B cell (primary cell): ENCODE measurements at regions not wholly inside any gene's neighbourhood (a gene's known extent, or its start where the extent isn't known, plus 50 kb on each side); places are given as distances from the start of the nearest gene placed in this dataset.

ENCODE experiments used
- ATAC-seq: fragments of 200-7000 bp; cut with Tn5 transposase; one replicate; pipeline ENCODE4 v1.10.0; 2021; ENCODE audit warnings: low read depth, mild to moderate bottlenecking, moderate number of reproducible peaks, moderate library complexity
- CTCF ChIA-PET: fragments of 350-600 bp; sonication (Branson Sonifier 250); formaldehyde crosslinking; loops from one replicate; lab custom pipeline; 2021; ENCODE audit warnings: antibody characterized with exemption, inconsistent platforms; lab: Charles Lee
- POLR2A ChIA-PET: fragments of 350-600 bp; sonication (Branson Sonifier 250); formaldehyde crosslinking; loops from one replicate; lab custom pipeline; 2021; ENCODE audit warnings: antibody characterized with exemption; lab: Charles Lee
- DNase-seq: peaks from one replicate; pipeline ENCODE4 v3.0.0; 2013
- H2AFZ ChIP-seq: 2 replicates; pipeline ENCODE4 v1.6.1; 2012; ENCODE audit warnings: mild to moderate bottlenecking, low read depth, low read length; ENCODE audit not compliant: insufficient read depth, poor library complexity, severe bottlenecking
- H3K27ac ChIP-seq, 2 donors: 1 replicate in 1 of 2; 2 replicates in 1 of 2; pipeline ENCODE4 v1.5.1; 2012 to 2013; ENCODE audit warnings: low read length in 2 of 2, mild to moderate bottlenecking in 2 of 2, moderate library complexity in 1 of 2
- H3K27me3 ChIP-seq, 4 experiments: fragments of 200-600 bp in 1 of 4; sonication (generic) in 1 of 4; replicated peaks in 1 of 4; 1 replicate in 2 of 4; 2 replicates in 2 of 4; pipeline versions ENCODE4 v1.6.1 to v1.7.0; 2013 to 2016; ENCODE audit warnings: low read length in 3 of 4, mild to moderate bottlenecking in 2 of 4, mixed read lengths in 1 of 4, moderate library complexity in 1 of 4; ENCODE audit not compliant: insufficient read depth in 4 of 4, control insufficient read depth in 3 of 4; ENCODE audit errors: control extremely low read depth in 1 of 4
- H3K36me3 ChIP-seq, 2 experiments: replicated peaks in 1 of 2; 1 replicate in 1 of 2; 2 replicates in 1 of 2; pipeline versions ENCODE4 v1.6.1 to v1.7.1; 2013; ENCODE audit warnings: low read length in 1 of 2; ENCODE audit not compliant: insufficient read depth in 2 of 2, control insufficient read depth in 1 of 2; ENCODE audit errors: control extremely low read depth in 1 of 2, extremely low read depth in 1 of 2
- H3K4me1 ChIP-seq, 2 donors: fragments of 200-600 bp in 1 of 2; sonication (generic) in 1 of 2; 1 replicate in 1 of 2; 2 replicates in 1 of 2; pipeline versions ENCODE4 v1.5.1 to v1.6.1; 2013 to 2017; ENCODE audit warnings: low read length in 2 of 2; ENCODE audit not compliant: control insufficient read depth in 2 of 2, insufficient read depth in 2 of 2
- H3K4me2 ChIP-seq: replicated peaks from 2 replicates; pipeline ENCODE3; 2012; ENCODE audit warnings: mild to moderate bottlenecking, low read depth, low read length; ENCODE audit not compliant: poor library complexity, severe bottlenecking
- H3K4me3 ChIP-seq, 5 experiments: fragments of 200-600 bp in 1 of 5; sonication (generic) in 1 of 5; 1 replicate in 3 of 5; 2 replicates in 2 of 5; pipeline versions ENCODE4 v1.5.1 to v1.7.0; 2011 to 2016; ENCODE audit warnings: low read length in 4 of 5, mild to moderate bottlenecking in 4 of 5, low read depth in 2 of 5, control low read depth in 1 of 5, moderate library complexity in 1 of 5; ENCODE audit not compliant: insufficient read depth in 1 of 5; ENCODE audit errors: control extremely low read depth in 1 of 5, extremely low read depth in 1 of 5
- H3K79me2 ChIP-seq: fragments of 200-600 bp; sonication (generic); one replicate; pipeline ENCODE4 v1.6.0; 2016; ENCODE audit warnings: low read length; ENCODE audit not compliant: control insufficient read depth, insufficient read depth
- H3K9ac ChIP-seq: fragments of 200-600 bp; sonication (generic); 2 replicates; pipeline ENCODE4 v1.6.1; 2017; ENCODE audit warnings: mild to moderate bottlenecking, low read length, moderate library complexity
- H3K9me3 ChIP-seq, 3 donors: one replicate each; pipeline versions ENCODE4 v1.6.1 to v1.7.1; 2013; ENCODE audit warnings: low read length in 2 of 3; ENCODE audit not compliant: control insufficient read depth in 2 of 3, insufficient read depth in 1 of 3; ENCODE audit errors: control extremely low read depth in 1 of 3
- H4K20me1 ChIP-seq: 2 replicates; pipeline ENCODE4 v1.6.0; 2012; ENCODE audit warnings: mild to moderate bottlenecking, low read length; ENCODE audit not compliant: insufficient read depth, control insufficient read depth, poor library complexity, severe bottlenecking
- H3K27ac Mint-ChIP-seq: one replicate; pipeline ENCODE4 v1.8.0; 2021; ENCODE audit warnings: mixed read lengths
- H3K27me3 Mint-ChIP-seq: one replicate; pipeline ENCODE4 v1.8.0; 2021; ENCODE audit warnings: mixed read lengths
- H3K4me1 Mint-ChIP-seq: one replicate; pipeline ENCODE4 v1.8.0; 2021; ENCODE audit warnings: mixed read lengths
- H3K4me3 Mint-ChIP-seq: one replicate; pipeline ENCODE4 v1.8.0; 2021; ENCODE audit warnings: mixed read lengths
- H3K9me3 Mint-ChIP-seq: one replicate; pipeline ENCODE4 v1.8.0; 2022; ENCODE audit warnings: mixed read lengths; ENCODE audit not compliant: insufficient read depth
- CTCF ChIP-seq: fragments of 200-600 bp; IDR thresholded peaks from one replicate; pipeline ENCODE4 v1.8.0; 2022; ENCODE audit warnings: antibody characterized with exemption, mild to moderate bottlenecking
- EZH2 ChIP-seq: IDR thresholded peaks from 2 replicates; pipeline ENCODE4 v1.6.1; 2012; ENCODE audit warnings: borderline replicate concordance, low read depth, mild to moderate bottlenecking, moderate library complexity, low read length; ENCODE audit not compliant: insufficient read depth, poor library complexity, severe bottlenecking
- WGBS: methylation state at CpG from one replicate; pipeline ENCODE4 v1.1.5; 2013; ENCODE audit warnings: missing lambda C conversion rate; ENCODE audit not compliant: insufficient coverage; 5-methylcytosine and 5-hydroxymethylcytosine counted together
- intact Hi-C: fragments of 100-400 bp; cut with micrococcal nuclease; formaldehyde crosslinking; loops from one replicate; pipeline ENCODE4 v1.10.0; 2022

GRCh38 chr13:26934096-26934495, 173.5 kb upstream of the GPR12 start:
- ATAC-seq (no peak), DNase-seq (no peak)
- Histone ChIP-seq H3K9me3 (no peaks in the 10 kb centered on the region), H3K36me3 (no peaks in the 10 kb centered on the region), H3K27ac (no peak overlapping the region), H3K27me3 (peaks cover 0 to 6% (median 0%) of the 10 kb centered on the region in 4 experiments), H3K9ac (no peak overlapping the region), H2AFZ (no peak overlapping the region), H4K20me1 (no peaks in the 10 kb centered on the region), H3K4me2 (no peak overlapping the region), H3K4me1 (peaks cover 3% of the 10 kb centered on the region in 2 donors), H3K4me3 (no peak overlapping the region), H3K79me2 (no peaks in the 10 kb centered on the region)
- WGBS: 93% methylated on average over 7 of the region's 7 CpGs
- Mint-ChIP-seq H3K4me1 (peaks cover 6% of the 10 kb centered on the region), H3K27me3 (peaks cover 10% of the 10 kb centered on the region), H3K4me3 (no peak overlapping the region), H3K27ac (no peak overlapping the region), H3K9me3 (peaks cover 2% of the 10 kb centered on the region)
- intact Hi-C loops: no loop called here
- TF ChIP-seq EZH2: no peak
- TF ChIP-seq CTCF: no peak
- POLR2A ChIA-PET: no interaction called here
- CTCF ChIA-PET: no interaction called here

DNA sequence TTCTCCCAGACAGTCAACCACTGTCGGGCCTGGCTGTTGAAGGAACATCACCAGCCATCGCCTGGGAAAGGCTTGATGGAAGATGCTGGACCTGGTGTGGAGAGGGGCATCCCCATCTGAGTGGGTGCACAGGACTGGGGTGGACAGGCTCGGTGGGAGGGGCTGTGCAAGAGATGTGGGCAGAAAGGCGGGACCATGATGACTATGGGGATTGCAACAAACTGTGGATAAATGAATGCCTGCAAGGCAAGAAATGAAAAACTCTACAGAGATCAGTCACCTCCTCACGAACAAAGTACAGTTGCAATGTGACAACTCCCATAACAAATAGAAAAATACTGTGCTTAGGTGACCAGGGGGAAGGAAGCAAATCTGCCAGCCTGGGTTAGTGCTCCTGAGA, 171.9 kb upstream of the GPR12 start:
- no peak for TF ChIP-seq EZH2
- no peak overlapping the region for H3K4me3 ChIP-seq

More for the DNA sequence above, 171.9 kb upstream of the GPR12 start:
- no peak overlapping the region for H3K4me2 ChIP-seq
- no peak overlapping the region for H3K27ac Mint-ChIP-seq
- no peaks in the 10 kb centered on the region for H3K36me3 ChIP-seq
- no peak for DNase-seq
- H3K9ac ChIP-seq: no peak overlapping the region
- WGBS: 65% methylated on average over 2 of the region's 5 CpGs
- peaks cover 3% of the 10 kb centered on the region in 2 donors for H3K4me1 ChIP-seq
- no peak overlapping the region for H2AFZ ChIP-seq
- no peak overlapping the region for H3K4me3 Mint-ChIP-seq
- ATAC-seq: no peak
- intact Hi-C loops: no loop called here
- H4K20me1 ChIP-seq: no peaks in the 10 kb centered on the region
- peaks cover 0 to 6% (median 0%) of the 10 kb centered on the region in 4 experiments for H3K27me3 ChIP-seq
- POLR2A ChIA-PET: no interaction called here
- CTCF ChIA-PET: interaction anchor here (1.1 kb wide), 1 partner anchor 14 kb away, joined by 3 read pairs; no protein-coding TSS in a partner anchor
- H3K4me1 Mint-ChIP-seq: peaks cover 6% of the 10 kb centered on the region
- H3K27ac ChIP-seq: no peak overlapping the region
- H3K27me3 Mint-ChIP-seq: peaks cover 3% of the 10 kb centered on the region
- H3K9me3 Mint-ChIP-seq: no peaks in the 10 kb centered on the region
- H3K79me2 ChIP-seq: no peaks in the 10 kb centered on the region
- H3K9me3 ChIP-seq: no peaks in the 10 kb centered on the region
